Progenitor cell of endocrine pancreas (in vitro differentiated cells): ENCODE measurements at regions not wholly inside any gene's neighbourhood (a gene's known extent, or its start where the extent isn't known, plus 50 kb on each side); places are given as distances from the start of the nearest gene placed in this dataset.

Experiments used
- DNase-seq: peaks from one replicate; pipeline ENCODE4 v3.0.0; 2021; ENCODE audit warnings: low spot score; ENCODE audit not compliant: unreplicated experiment
- H3K27ac Mint-ChIP-seq: 2 replicates; pipeline ENCODE4 v1.8.0; 2021; ENCODE audit warnings: mild to moderate bottlenecking, moderate library complexity, mixed read lengths
- H3K27me3 Mint-ChIP-seq: 2 replicates; pipeline ENCODE4 v1.8.0; 2021; ENCODE audit warnings: mixed read lengths
- H3K36me3 Mint-ChIP-seq: 2 replicates; pipeline ENCODE4 v1.8.0; 2022; ENCODE audit warnings: mixed read lengths; ENCODE audit not compliant: insufficient read depth
- H3K4me1 Mint-ChIP-seq: 2 replicates; pipeline ENCODE4 v1.8.0; 2021; ENCODE audit warnings: low read depth, mixed read lengths
- H3K4me3 Mint-ChIP-seq: 2 replicates; pipeline ENCODE4 v1.8.0; 2021; ENCODE audit warnings: low read depth, mild to moderate bottlenecking, moderate library complexity, mixed read lengths
- H3K9me3 Mint-ChIP-seq: 2 replicates; pipeline ENCODE4 v1.8.0; 2021; ENCODE audit warnings: low read depth, mixed read lengths
- CTCF ChIP-seq: fragments of 200-600 bp; sonication (generic); IDR thresholded peaks from one replicate; pipeline ENCODE4 v1.5.0; 2021; ENCODE audit warnings: antibody characterized with exemption, mild to moderate bottlenecking; ENCODE audit not compliant: unreplicated experiment

- DNase-seq: no peak
- Mint-ChIP-seq H3K9me3 (no peaks in the 10 kb centered on the region), H3K27me3 (peaks cover 5% of the 10 kb centered on the region), H3K36me3 (no peaks in the 10 kb centered on the region), H3K27ac (no peak overlapping the region), H3K4me1 (peaks cover 8% of the 10 kb centered on the region), H3K4me3 (no peak overlapping the region)
- TF ChIP-seq CTCF: peak; percentile 48
Measured at GRCh38 chr6:71510057-71510713, 221.6 kb downstream of the OGFRL1 start.

- peaks cover 5% of the 10 kb centered on the region for H3K27me3 Mint-ChIP-seq
- no peaks in the 10 kb centered on the region for H3K9me3 Mint-ChIP-seq
- DNase-seq: no peak
- H3K4me1 Mint-ChIP-seq: peaks cover 9% of the 10 kb centered on the region
- no peak overlapping the region for H3K4me3 Mint-ChIP-seq
- no peaks in the 10 kb centered on the region for H3K36me3 Mint-ChIP-seq
- no peak overlapping the region for H3K27ac Mint-ChIP-seq
- no peak for TF ChIP-seq CTCF
Measured at GRCh38 chr6:71510856-71511255, 222.2 kb downstream of the OGFRL1 start.

GRCh38 chr6:71512256-71512655 is 223.6 kb downstream of the OGFRL1 start:
- H3K9me3 Mint-ChIP-seq: no peaks in the 10 kb centered on the region

DNA sequence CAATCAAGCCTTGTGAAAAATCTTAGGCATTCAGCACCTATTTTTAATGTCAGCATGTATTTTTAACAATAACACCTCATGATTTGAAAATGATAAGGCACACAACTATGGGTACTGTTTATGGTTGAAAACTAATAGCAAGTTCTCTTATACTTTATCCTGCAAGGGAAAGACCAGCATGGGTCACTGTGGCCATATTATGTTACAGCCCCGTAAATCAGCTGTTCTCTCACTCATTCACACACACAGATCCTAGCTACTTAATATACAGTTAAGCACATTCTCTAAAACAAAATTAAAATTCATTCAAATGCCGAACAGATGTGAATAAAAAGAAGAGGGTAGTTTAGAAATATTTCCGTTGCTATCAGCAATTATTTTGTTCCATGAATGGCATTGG is 224.4 kb downstream of the OGFRL1 start:
- TF ChIP-seq CTCF: no peak
- no peaks in the 10 kb centered on the region for H3K9me3 Mint-ChIP-seq
- H3K4me3 Mint-ChIP-seq: no peak overlapping the region
- no peak overlapping the region for H3K27ac Mint-ChIP-seq
- no peak for DNase-seq
- H3K36me3 Mint-ChIP-seq: no peaks in the 10 kb centered on the region
- H3K27me3 Mint-ChIP-seq: peaks cover 5% of the 10 kb centered on the region
- peaks cover 9% of the 10 kb centered on the region for H3K4me1 Mint-ChIP-seq

More at GRCh38 chr6:71512256-71512655, 223.6 kb downstream of the OGFRL1 start:
- Mint-ChIP-seq H3K27ac (no peak overlapping the region), H3K36me3 (no peaks in the 10 kb centered on the region), H3K4me3 (no peak overlapping the region), H3K4me1 (peaks cover 9% of the 10 kb centered on the region), H3K27me3 (peaks cover 5% of the 10 kb centered on the region)
- TF ChIP-seq CTCF: no peak
- no peak for DNase-seq

GRCh38 chr6:71523548-71523947 is 234.9 kb downstream of the OGFRL1 start:
- Mint-ChIP-seq H3K27me3 (no peaks in the 10 kb centered on the region), H3K9me3 (peaks cover 6% of the 10 kb centered on the region), H3K4me3 (no peak overlapping the region), H3K4me1 (no peaks in the 10 kb centered on the region), H3K27ac (no peak overlapping the region), H3K36me3 (no peaks in the 10 kb centered on the region)
- no peak for TF ChIP-seq CTCF
- no peak for DNase-seq
